IMR-90 (cell line): ENCODE measurements at regions not wholly inside any gene's neighbourhood (a gene's known extent, or its start where the extent isn't known, plus 50 kb on each side); places are given as distances from the start of the nearest gene placed in this dataset.

ENCODE experiments used
- ATAC-seq: fragments of 200-7000 bp; cut with Tn5 transposase; 2 replicates; pipeline ENCODE4 v1.9.1; 2020; ENCODE audit warnings: low read depth, mild to moderate bottlenecking, moderate library complexity
- BruUV-seq: library from RNA; stranded (reverse); fragments of 400-500 nt; replicated peaks from 2 replicates; lab custom pipeline; 2021; lab: Mats Ljungman, UMichigan
- CTCF ChIA-PET: fragments of 300-600 bp; formaldehyde crosslinking; extraction: SDS; loops from one replicate; lab custom pipeline; 2021; ENCODE audit warnings: antibody characterized with exemption; lab: Yijun Ruan, JAX
- POLR2A ChIA-PET: fragments of 300-600 bp; sonication (Branson Sonifier 250); formaldehyde crosslinking; loops from one replicate; lab custom pipeline; 2022; ENCODE audit warnings: antibody characterized with exemption; ENCODE audit not compliant: unreplicated experiment; lab: Charles Lee
- DNase-seq: peaks from one replicate; pipeline ENCODE4 v3.0.0; 2013
- H2AFZ ChIP-seq: replicated peaks from 2 replicates; pipeline ENCODE3; 2013; ENCODE audit warnings: low read length, mild to moderate bottlenecking; ENCODE audit not compliant: poor library complexity
- H2AK5ac ChIP-seq: 2 replicates; pipeline ENCODE4 v1.6.1; 2013; ENCODE audit warnings: low read depth, low read length, inconsistent platforms
- H2AK9ac ChIP-seq: replicated peaks from 2 replicates; pipeline ENCODE3; 2013; ENCODE audit warnings: mild to moderate bottlenecking, low read depth, low read length, moderate library complexity; ENCODE audit not compliant: poor library complexity
- H2BK120ac ChIP-seq: 2 replicates; pipeline ENCODE4 v1.6.1; 2013; ENCODE audit warnings: low read depth, low read length, inconsistent platforms
- H2BK15ac ChIP-seq: 3 replicates; pipeline ENCODE4 v1.6.1; 2013; ENCODE audit warnings: low read depth, low read length, inconsistent platforms
- H2BK20ac ChIP-seq: 2 replicates; pipeline ENCODE4 v1.6.1; 2013; ENCODE audit warnings: low read depth, mild to moderate bottlenecking, inconsistent platforms, low read length, moderate library complexity
- H2BK5ac ChIP-seq: 2 replicates; pipeline ENCODE4 v1.6.1; 2013; ENCODE audit warnings: mild to moderate bottlenecking, low read depth, low read length, inconsistent platforms; ENCODE audit not compliant: poor library complexity, severe bottlenecking
- H3K14ac ChIP-seq: replicated peaks from 2 replicates; pipeline ENCODE4 v1.6.1; 2013; ENCODE audit warnings: low read depth, low read length, inconsistent platforms
- H3K18ac ChIP-seq: 2 replicates; pipeline ENCODE4 v1.6.1; 2013; ENCODE audit warnings: low read depth, low read length, control low read depth
- H3K23ac ChIP-seq: 2 replicates; pipeline ENCODE4 v1.6.1; 2013; ENCODE audit warnings: low read depth, low read length, inconsistent platforms
- H3K27ac ChIP-seq: 2 replicates; pipeline ENCODE4 v1.5.1; 2013; ENCODE audit warnings: mild to moderate bottlenecking, control low read depth, low read length; ENCODE audit not compliant: insufficient read depth
- H3K27me3 ChIP-seq: 2 replicates; pipeline ENCODE4 v1.6.1; 2013; ENCODE audit warnings: low read length; ENCODE audit not compliant: control insufficient read depth, insufficient read depth
- H3K36me3 ChIP-seq: 2 replicates; pipeline ENCODE4 v1.6.1; 2013; ENCODE audit warnings: low read length, mixed read lengths; ENCODE audit not compliant: control insufficient read depth, insufficient read depth
- H3K4ac ChIP-seq: 2 replicates; pipeline ENCODE4 v1.6.1; 2013; ENCODE audit warnings: low read depth, low read length, inconsistent platforms
- H3K4me1 ChIP-seq: 2 replicates; pipeline ENCODE4 v1.6.1; 2013; ENCODE audit warnings: low read length, mixed read lengths; ENCODE audit not compliant: control insufficient read depth, insufficient read depth
- H3K4me2 ChIP-seq: 2 replicates; pipeline ENCODE4 v1.6.1; 2013; ENCODE audit warnings: low read depth, mild to moderate bottlenecking, control low read depth, low read length, moderate library complexity
- H3K4me3 ChIP-seq: 2 replicates; pipeline ENCODE4 v1.5.1; 2013; ENCODE audit warnings: low read depth, mild to moderate bottlenecking, control low read depth, low read length, moderate library complexity; ENCODE audit not compliant: insufficient read depth
- H3K56ac ChIP-seq: 2 replicates; pipeline ENCODE4 v1.6.1; 2013; ENCODE audit warnings: low read length, inconsistent platforms; ENCODE audit not compliant: insufficient read depth; ENCODE audit errors: extremely low read depth
- H3K79me1 ChIP-seq, 2 experiments: 2 replicates each; pipeline ENCODE4 v1.6.1; 2013; ENCODE audit warnings: low read length in 2 of 2, inconsistent platforms in 1 of 2, low read depth in 1 of 2
- H3K9ac ChIP-seq: 2 replicates; pipeline ENCODE4 v1.6.1; 2013; ENCODE audit warnings: low read depth, low read length, control low read depth
- H3K9me1 ChIP-seq: 2 replicates; pipeline ENCODE4 v1.6.1; 2013; ENCODE audit warnings: low read length, inconsistent platforms; ENCODE audit not compliant: insufficient read depth
- H3K9me3 ChIP-seq: 2 replicates; pipeline ENCODE4 v1.6.1; 2013; ENCODE audit warnings: low read length; ENCODE audit not compliant: control insufficient read depth, insufficient read depth
- H4K20me1 ChIP-seq: 2 replicates; pipeline ENCODE4 v1.6.1; 2013; ENCODE audit warnings: low read length, inconsistent platforms; ENCODE audit not compliant: insufficient read depth
- H4K5ac ChIP-seq: 2 replicates; pipeline ENCODE4 v1.6.1; 2013; ENCODE audit warnings: mild to moderate bottlenecking, low read depth, low read length, control low read depth
- H4K8ac ChIP-seq, 2 experiments: 2 replicates each; pipeline ENCODE4 v1.6.1; 2013; ENCODE audit warnings: low read depth in 2 of 2, low read length in 2 of 2, control low read depth in 1 of 2, inconsistent platforms in 1 of 2
- H4K91ac ChIP-seq: 2 replicates; pipeline ENCODE4 v1.6.1; 2013; ENCODE audit warnings: low read depth, low read length, inconsistent platforms; ENCODE audit not compliant: insufficient read depth
- BHLHE40 ChIP-seq: fragments of 150-350 bp; IDR thresholded peaks from 2 replicates; pipeline ENCODE4 v1.6.1; 2016; ENCODE audit warnings: mild to moderate bottlenecking, low read depth, low read length
- CHD1 ChIP-seq: IDR thresholded peaks from 2 replicates; pipeline ENCODE4 v1.6.1; 2012; ENCODE audit warnings: low read depth, low read length, improper control_type of control experiment
- FOS ChIP-seq: fragments of 150-350 bp; IDR thresholded peaks from 2 replicates; pipeline ENCODE4 v1.6.1; 2016; ENCODE audit warnings: low read depth, low read length
- MAFK ChIP-seq: IDR thresholded peaks from 2 replicates; pipeline ENCODE4 v1.6.1; 2012; ENCODE audit warnings: low read depth, low read length, improper control_type of control experiment
- MAZ ChIP-seq: IDR thresholded peaks from 2 replicates; pipeline ENCODE4 v1.6.1; 2012; ENCODE audit warnings: low read depth, mild to moderate bottlenecking, low read length, improper control_type of control experiment, moderate library complexity, borderline replicate concordance
- MXI1 ChIP-seq: IDR thresholded peaks from 2 replicates; pipeline ENCODE4 v1.6.1; 2012; ENCODE audit warnings: low read depth, mild to moderate bottlenecking, low read length, moderate library complexity, borderline replicate concordance
- NFE2L2 ChIP-seq: fragments of 150-350 bp; IDR thresholded peaks from 2 replicates; pipeline ENCODE4 v1.6.1; 2016; ENCODE audit warnings: low read depth, mild to moderate bottlenecking, low read length
- POLR2A ChIP-seq: IDR thresholded peaks from 2 replicates; pipeline ENCODE4 v1.6.1; 2012; ENCODE audit warnings: mild to moderate bottlenecking, low read depth, low read length
- RAD21 ChIP-seq: IDR thresholded peaks from 2 replicates; pipeline ENCODE4 v1.6.1; 2012; ENCODE audit warnings: low read length, improper control_type of control experiment
- RCOR1 ChIP-seq: IDR thresholded peaks from 2 replicates; pipeline ENCODE4 v1.6.1; 2012; ENCODE audit warnings: mild to moderate bottlenecking, low read length, improper control_type of control experiment; ENCODE audit not compliant: insufficient replicate concordance
- RFX5 ChIP-seq: IDR thresholded peaks from 2 replicates; pipeline ENCODE4 v1.8.0; 2012; ENCODE audit warnings: low read depth, mild to moderate bottlenecking, low read length, moderate library complexity
- WGBS, 2 experiments: methylation state at CpG; one replicate each; pipeline versions ENCODE4 v1.1.5 to v1.1.7; 2013; ENCODE audit warnings: missing lambda C conversion rate in 2 of 2; ENCODE audit not compliant: insufficient read length in 1 of 2; ENCODE audit errors: extremely low coverage in 2 of 2; 5-methylcytosine and 5-hydroxymethylcytosine counted together
- dilution Hi-C: fragments of 300-500 bp; cut with HindIII; formaldehyde crosslinking; loops from one replicate; pipeline ENCODE4 v1.14.3; 2018; ENCODE audit warnings: low sequenced_read_pairs; ENCODE audit not compliant: unreplicated experiment
- in situ Hi-C: fragments of 300-500 bp; cut with MboI; formaldehyde crosslinking; loops from 3 replicates; pipeline ENCODE4 v1.14.3; 2019; ENCODE audit warnings: low sequenced_read_pairs, inconsistent platforms, mixed read lengths
- intact Hi-C: fragments of 100-400 bp; cut with micrococcal nuclease; formaldehyde crosslinking; loops from 2 replicates; pipeline ENCODE4 v1.10.0; 2022
- TF ChIP-seq, protein P1 (sequence below): conservative IDR thresholded peaks from 2 replicates; pipeline ENCODE4 v1.5.1; 2012; ENCODE audit warnings: mild to moderate bottlenecking, low read depth, low read length, improper control_type of control experiment

DNA sequence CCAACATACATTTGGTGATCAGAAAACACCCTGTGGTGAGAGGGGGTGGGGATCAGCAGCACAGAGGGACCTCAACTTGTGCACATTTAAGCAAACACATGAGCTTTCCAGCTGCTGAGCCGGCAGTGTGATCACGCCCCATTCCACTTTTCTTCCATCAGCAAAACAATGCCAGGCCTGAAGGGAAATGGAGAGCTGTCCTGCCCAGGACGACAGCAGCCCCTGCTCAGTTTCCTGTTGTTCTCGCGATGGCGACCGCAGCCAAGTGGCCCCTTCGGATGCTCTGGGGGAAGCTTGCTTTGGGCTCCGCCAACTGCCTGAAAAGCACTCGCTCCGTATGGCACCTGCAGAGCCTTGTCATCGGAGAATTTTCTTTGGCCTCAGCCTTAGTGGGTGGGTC lies 272.3 kb downstream of the FOXL1 start:
- Histone ChIP-seq H3K36me3 (no peaks in the 10 kb centered on the region), H3K14ac (no peak overlapping the region), H2BK15ac (no peak overlapping the region), H2AK5ac (no peak overlapping the region), H3K9me1 (peaks cover 6% of the 10 kb centered on the region), H3K18ac (no peak overlapping the region), H2BK20ac (no peak overlapping the region), H3K56ac (no peak overlapping the region), H3K79me1 (no peaks in the 10 kb centered on the region), H2AFZ (peak overlapping the region; percentile 36), H2AK9ac (no peak overlapping the region), H3K23ac (no peak overlapping the region), H4K8ac (no peak overlapping the region), H3K27ac (no peak overlapping the region), H3K4me3 (no peak overlapping the region), H3K9me3 (no peaks in the 10 kb centered on the region), H4K5ac (no peak overlapping the region), H3K27me3 (no peaks in the 10 kb centered on the region), H4K91ac (no peak overlapping the region), H3K4ac (no peak overlapping the region), H3K9ac (no peak overlapping the region), H3K4me2 (no peak overlapping the region), H2BK5ac (no peak overlapping the region), H4K20me1 (no peaks in the 10 kb centered on the region), H2BK120ac (no peak overlapping the region), H3K4me1 (peaks cover 6% of the 10 kb centered on the region)
- no TSS peak for BruUV-seq
- ATAC-seq: no peak
- ChIA-PET CTCF (no interaction called here), POLR2A (no interaction called here)
- no peak for TF ChIP-seq MAZ
- no peak for TF ChIP-seq MAFK
- TF ChIP-seq BHLHE40: no peak
- TF ChIP-seq NFE2L2: no peak
- no peak for TF ChIP-seq POLR2A
- TF ChIP-seq RFX5: no peak
- no peak for TF ChIP-seq MXI1
- no peak for TF ChIP-seq FOS
- TF ChIP-seq CHD1: no peak
- TF ChIP-seq, protein P1, sequence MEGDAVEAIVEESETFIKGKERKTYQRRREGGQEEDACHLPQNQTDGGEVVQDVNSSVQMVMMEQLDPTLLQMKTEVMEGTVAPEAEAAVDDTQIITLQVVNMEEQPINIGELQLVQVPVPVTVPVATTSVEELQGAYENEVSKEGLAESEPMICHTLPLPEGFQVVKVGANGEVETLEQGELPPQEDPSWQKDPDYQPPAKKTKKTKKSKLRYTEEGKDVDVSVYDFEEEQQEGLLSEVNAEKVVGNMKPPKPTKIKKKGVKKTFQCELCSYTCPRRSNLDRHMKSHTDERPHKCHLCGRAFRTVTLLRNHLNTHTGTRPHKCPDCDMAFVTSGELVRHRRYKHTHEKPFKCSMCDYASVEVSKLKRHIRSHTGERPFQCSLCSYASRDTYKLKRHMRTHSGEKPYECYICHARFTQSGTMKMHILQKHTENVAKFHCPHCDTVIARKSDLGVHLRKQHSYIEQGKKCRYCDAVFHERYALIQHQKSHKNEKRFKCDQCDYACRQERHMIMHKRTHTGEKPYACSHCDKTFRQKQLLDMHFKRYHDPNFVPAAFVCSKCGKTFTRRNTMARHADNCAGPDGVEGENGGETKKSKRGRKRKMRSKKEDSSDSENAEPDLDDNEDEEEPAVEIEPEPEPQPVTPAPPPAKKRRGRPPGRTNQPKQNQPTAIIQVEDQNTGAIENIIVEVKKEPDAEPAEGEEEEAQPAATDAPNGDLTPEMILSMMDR: no peak
- no peak for TF ChIP-seq RAD21
- TF ChIP-seq RCOR1: no peak
- no peak for DNase-seq
- in situ Hi-C loops (no loop called here), dilution Hi-C loops (no loop called here), intact Hi-C loops (no loop called here)
- 100% methylated on average over 3 of the region's 12 CpGs; no CpG with 5 or more reads in 1 of the 2 experiments for WGBS, 2 experiments
